Heart left ventricle (tissue), 16 donors: ENCODE measurements at regions not wholly inside any gene's neighbourhood (a gene's known extent, or its start where the extent isn't known, plus 50 kb on each side); places are given as distances from the start of the nearest gene placed in this dataset.

Source experiments
- ATAC-seq, 4 donors: fragments of 200-7000 bp; cut with Tn5 transposase; one replicate each; pipeline ENCODE4 v1.9.1; 2020 to 2022; ENCODE audit warnings: moderate library complexity in 4 of 4, mild to moderate bottlenecking in 3 of 4, moderate number of reproducible peaks in 1 of 4
- DNase-seq, 5 donors: peaks; one replicate each; pipeline ENCODE4 v3.0.0-alpha.2; 2020
- H3K27ac ChIP-seq, 12 donors: fragments of 200-600 bp; sonication (generic) in 4 of 12; one replicate each; pipeline versions ENCODE4 v1.5.0 to v1.8.0; 2016 to 2022; ENCODE audit warnings: mild to moderate bottlenecking in 2 of 12
- H3K27me3 ChIP-seq, 9 donors: fragments of 200-600 bp; sonication (generic) in 2 of 9; one replicate each; pipeline versions ENCODE4 v1.5.1 to v1.8.0; 2016 to 2022; ENCODE audit warnings: mild to moderate bottlenecking in 3 of 9
- H3K36me3 ChIP-seq, 9 donors: fragments of 200-600 bp; sonication (generic) in 2 of 9; one replicate each; pipeline versions ENCODE4 v1.5.0 to v1.8.0; 2018 to 2022; ENCODE audit warnings: mild to moderate bottlenecking in 2 of 9
- H3K4me1 ChIP-seq, 12 donors: fragments of 200-600 bp; sonication (generic) in 4 of 12; one replicate each; pipeline versions ENCODE4 v1.5.0 to v1.8.0; 2016 to 2022; ENCODE audit warnings: mild to moderate bottlenecking in 3 of 12
- H3K4me3 ChIP-seq, 12 donors: fragments of 200-600 bp; sonication (generic) in 4 of 12; one replicate each; pipeline versions ENCODE4 v1.5.0 to v1.8.0; 2017 to 2022; ENCODE audit warnings: mild to moderate bottlenecking in 9 of 12, moderate library complexity in 4 of 12
- H3K9me3 ChIP-seq, 12 donors: fragments of 200-600 bp; sonication (generic) in 4 of 12; one replicate each; pipeline versions ENCODE4 v1.5.0 to v1.8.0; 2016 to 2022; ENCODE audit warnings: mild to moderate bottlenecking in 1 of 12
- POLR2A ChIP-seq, 2 donors: fragments of 450-650 bp; IDR thresholded peaks; one replicate each; pipeline ENCODE4 v1.6.1; 2017; ENCODE audit warnings: antibody characterized with exemption in 2 of 2, mild to moderate bottlenecking in 2 of 2, moderate library complexity in 2 of 2
- WGBS, 4 donors: extraction: QIAGEN DNeasy Blood & Tissue Kit in 2 of 4; methylation state at CpG; one replicate each; pipeline versions ENCODE4 v1.1.5 to v1.1.7; 2013 to 2018; 5-methylcytosine and 5-hydroxymethylcytosine counted together
- intact Hi-C, 10 donors: fragments of 100-400 bp; cut with DNase I; formaldehyde crosslinking; loops; one replicate each; pipeline versions ENCODE4 v1.11.1 to v1.14.2; 2022
- TF ChIP-seq, protein P1 (sequence below), 12 donors: fragments of 200-600 bp; sonication (generic) in 4 of 12; IDR thresholded peaks; one replicate each; pipeline versions ENCODE4 v1.5.0 to v1.8.0; 2018 to 2022; ENCODE audit warnings: antibody characterized with exemption in 12 of 12, mild to moderate bottlenecking in 5 of 12
- donor health status: ischemic (EF 13 %, LVEDD 7.1; RV severe dilation, severe dysfunction).
- donor health status: healthy with polysubstance abuse.
- donor health status: DM: no; HTN: yes; CAD: no.
- donor health status: DM: no; HTN: no; CAD: no.
- donor health status: ischemic (EF 25% LVEDD 6.9; RV normal size, moderate dysfunction).
- donor health status: ischemic (EF 25% LVEDD 5.7; RV mildly dilated, moderate dysfunction).
- donor health status: healthy.
- donor health status: DM: yes; HTN: yes; CAD: no.
- donor health status: ischemic (EF 35%, LVEDD 5.7; RV mildly dilated, moderate dysfunction).
- donor health status: nonischemic (EF 11% LVEDD 7.7; RV severe dilation, severe dysfunction).
- donor health status: DM: yes; HTN: yes; CAD: no.
- donor health status: PGD.
- donor health status: ischemic (EF 29% LVEDD 5.4; RV normal size, mild dysfunction).
- donor health status: nonischemic (EF 23%, LVEDD 6.1; RV moderate dilation, normal function).

DNA sequence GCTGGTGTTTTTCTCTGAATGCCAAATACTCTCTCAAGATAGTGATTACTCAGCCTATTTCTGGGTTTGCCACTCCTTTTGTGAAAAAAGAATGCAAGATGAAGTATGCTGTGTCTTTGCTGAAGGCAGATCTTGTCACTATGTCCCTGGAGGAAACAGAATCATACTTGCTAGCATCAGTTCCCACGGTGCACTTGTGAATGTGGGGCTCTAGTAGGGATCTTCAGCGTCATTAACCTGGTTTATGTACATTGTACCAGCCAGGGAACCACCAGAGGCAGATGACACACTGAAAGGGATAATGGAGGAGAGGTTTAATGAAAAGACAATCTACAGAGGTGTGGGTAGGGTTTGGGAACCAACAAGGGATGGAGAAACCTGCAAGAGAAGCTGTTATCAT lies 131.0 kb upstream of the CXCR4 start:
- H3K27me3 ChIP-seq, result no peaks in the 10 kb centered on the region
- H3K4me3 ChIP-seq, result no peak overlapping the region
- no peak for TF ChIP-seq POLR2A (IDR thresholded peaks at IDR 0.05)
- TF ChIP-seq, protein P1, sequence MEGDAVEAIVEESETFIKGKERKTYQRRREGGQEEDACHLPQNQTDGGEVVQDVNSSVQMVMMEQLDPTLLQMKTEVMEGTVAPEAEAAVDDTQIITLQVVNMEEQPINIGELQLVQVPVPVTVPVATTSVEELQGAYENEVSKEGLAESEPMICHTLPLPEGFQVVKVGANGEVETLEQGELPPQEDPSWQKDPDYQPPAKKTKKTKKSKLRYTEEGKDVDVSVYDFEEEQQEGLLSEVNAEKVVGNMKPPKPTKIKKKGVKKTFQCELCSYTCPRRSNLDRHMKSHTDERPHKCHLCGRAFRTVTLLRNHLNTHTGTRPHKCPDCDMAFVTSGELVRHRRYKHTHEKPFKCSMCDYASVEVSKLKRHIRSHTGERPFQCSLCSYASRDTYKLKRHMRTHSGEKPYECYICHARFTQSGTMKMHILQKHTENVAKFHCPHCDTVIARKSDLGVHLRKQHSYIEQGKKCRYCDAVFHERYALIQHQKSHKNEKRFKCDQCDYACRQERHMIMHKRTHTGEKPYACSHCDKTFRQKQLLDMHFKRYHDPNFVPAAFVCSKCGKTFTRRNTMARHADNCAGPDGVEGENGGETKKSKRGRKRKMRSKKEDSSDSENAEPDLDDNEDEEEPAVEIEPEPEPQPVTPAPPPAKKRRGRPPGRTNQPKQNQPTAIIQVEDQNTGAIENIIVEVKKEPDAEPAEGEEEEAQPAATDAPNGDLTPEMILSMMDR (IDR thresholded peaks at IDR 0.05), result no peak
- no peak for DNase-seq
- H3K27ac ChIP-seq, result no peak overlapping the region
- intact Hi-C loops, result no loop called here
- no peaks in the 10 kb centered on the region for H3K9me3 ChIP-seq
- ATAC-seq, result no peak
- WGBS, 4 donors, result 77 to 86% (median 85%) methylated on average over 2 of the region's 2 CpGs
- H3K36me3 ChIP-seq, result no peaks in the 10 kb centered on the region
- H3K4me1 ChIP-seq, result peaks cover 0 to 41% (median 5%) of the 10 kb centered on the region in 12 donors

- 32 to 53% (median 38%) methylated on average over 2 of the region's 2 CpGs for WGBS, 4 donors
- H3K4me1 ChIP-seq, result peaks cover 0 to 38% (median 7%) of the 10 kb centered on the region in 12 donors
- H3K27me3 ChIP-seq, result no peaks in the 10 kb centered on the region
- intact Hi-C loops, result no loop called here
- DNase-seq (peak in 1 of 5 donors; percentile 40), ATAC-seq (peak in 3 of 4 donors; percentile 44 to 70 (median 54))
- H3K27ac ChIP-seq, result no peak overlapping the region
- TF ChIP-seq, protein P1 (IDR thresholded peaks at IDR 0.05), result no peak
- no peak for TF ChIP-seq POLR2A (IDR thresholded peaks at IDR 0.05)
- H3K36me3 ChIP-seq, result no peaks in the 10 kb centered on the region
- H3K4me3 ChIP-seq, result no peak overlapping the region
- H3K9me3 ChIP-seq, result no peaks in the 10 kb centered on the region
These were observed 130.3 kb upstream of the CXCR4 start for GRCh38 chr2:136248242-136248641.

DNA sequence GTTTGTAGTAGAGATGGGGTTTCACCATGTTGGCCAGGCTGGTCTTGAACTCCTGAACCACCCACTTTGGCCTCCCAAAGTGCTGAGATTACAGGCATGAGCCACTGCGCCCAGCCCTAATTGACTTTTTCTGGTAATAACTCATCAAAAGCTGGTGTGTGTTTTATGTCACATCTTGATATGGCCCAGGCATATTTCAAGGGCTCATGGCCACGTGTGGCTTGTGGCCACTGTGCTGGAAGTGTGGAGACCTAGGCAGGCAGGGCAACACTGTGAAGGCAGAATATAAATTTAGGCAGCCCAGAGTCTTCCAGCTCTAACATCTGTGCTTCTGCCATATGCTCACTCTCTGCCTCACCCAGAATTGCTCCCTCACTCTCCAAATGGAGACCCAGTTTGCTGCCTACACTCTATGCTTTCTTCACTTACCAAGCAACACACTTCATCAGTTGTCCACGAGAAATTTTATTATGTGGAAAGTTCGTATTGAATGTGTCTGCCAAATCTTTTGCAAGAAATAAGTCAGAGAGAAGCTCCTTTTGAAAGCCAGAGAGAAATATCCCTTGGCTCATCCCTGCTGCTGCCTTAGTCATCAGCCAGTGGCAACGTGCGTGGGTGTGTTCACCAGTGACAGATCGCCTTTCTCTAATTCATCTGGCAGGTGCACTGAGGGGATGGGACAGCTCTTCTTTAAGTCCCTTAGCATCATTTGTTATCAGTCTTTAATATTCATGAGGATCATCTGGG lies 129.4 kb upstream of the CXCR4 start:
- TF ChIP-seq, protein P1 (IDR thresholded peaks at IDR 0.05), result no peak
- TF ChIP-seq POLR2A (IDR thresholded peaks at IDR 0.05), result no peak
- no peak overlapping the region for H3K4me3 ChIP-seq
- intact Hi-C loops, result no loop called here
- H3K4me1 ChIP-seq, result peaks cover 0 to 38% (median 7%) of the 10 kb centered on the region in 12 donors
- no peaks in the 10 kb centered on the region for H3K27me3 ChIP-seq
- DNase-seq, result peak in 3 of 5 donors; percentile 20 to 65 (median 49)
- 69 to 74% (median 71%) methylated on average over 7 of the region's 7 CpGs for WGBS, 4 donors
- peak overlapping the region in 1 of 12 donors; percentile 24 for H3K27ac ChIP-seq
- no peaks in the 10 kb centered on the region for H3K36me3 ChIP-seq
- peak in 2 of 4 donors; percentile 23 to 67 for ATAC-seq
- H3K9me3 ChIP-seq, result no peaks in the 10 kb centered on the region

DNA sequence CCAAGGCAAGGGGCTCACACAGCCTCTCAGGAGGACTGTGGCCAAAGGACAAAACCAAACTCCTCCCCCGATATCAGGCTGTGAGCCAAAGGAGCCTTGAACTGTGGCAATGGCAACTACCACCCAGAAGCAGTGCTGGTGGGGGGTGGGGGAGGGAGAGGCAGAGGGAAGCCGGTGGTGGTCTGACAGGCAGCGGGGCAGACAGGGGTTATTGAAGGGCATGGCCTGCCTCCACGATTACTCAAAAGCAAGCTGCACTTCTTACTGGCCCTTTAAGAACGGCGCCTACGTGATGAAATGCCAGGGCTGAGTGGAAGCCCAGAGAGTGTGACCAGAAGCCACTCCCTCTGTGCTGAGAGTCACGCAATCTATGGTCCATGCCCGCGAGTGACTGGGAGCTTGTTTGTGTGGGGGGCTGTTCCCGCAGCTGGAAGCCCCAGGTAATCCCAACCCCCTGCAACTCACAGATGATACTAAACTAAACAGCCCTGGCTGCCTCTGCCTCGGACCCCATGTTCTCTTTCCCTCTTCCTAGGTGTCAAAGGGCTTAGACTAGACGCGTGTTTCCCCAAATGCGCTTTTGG lies 128.2 kb upstream of the CXCR4 start:
- no peak for TF ChIP-seq POLR2A (IDR thresholded peaks at IDR 0.05)
- TF ChIP-seq, protein P1 (IDR thresholded peaks at IDR 0.05), result no peak
- peak in 3 of 5 donors; percentile 20 to 60 (median 39) for DNase-seq
- no peaks in the 10 kb centered on the region for H3K9me3 ChIP-seq
- ATAC-seq, result peak in 3 of 4 donors; percentile 67 to 80 (median 69)
- peaks cover 0 to 36% (median 5%) of the 10 kb centered on the region in 12 donors for H3K4me1 ChIP-seq
- no peaks in the 10 kb centered on the region for H3K36me3 ChIP-seq
- H3K4me3 ChIP-seq, result peak overlapping the region in 4 of 12 donors; percentile 11 to 29 (median 19)
- intact Hi-C loops, result no loop called here
- WGBS, 4 donors, result 39 to 53% (median 47%) methylated on average over 12 to 15 of the region's 15 CpGs
- no peak overlapping the region for H3K27ac ChIP-seq
- H3K27me3 ChIP-seq, result no peaks in the 10 kb centered on the region
